H1 (cell line): ENCODE measurements at regions not wholly inside any gene's neighbourhood (a gene's known extent, or its start where the extent isn't known, plus 50 kb on each side); places are given as distances from the start of the nearest gene placed in this dataset.
A peak's percentile ranks its signal among the peaks of the same experiment; 100 is the strongest.

ENCODE experiments used
- CTCF ChIA-PET: fragments of 300-600 bp; sonication (Branson Sonifier 250); formaldehyde crosslinking; loops from one replicate; lab custom pipeline; 2021; ENCODE audit not compliant: partially characterized antibody; lab: Charles Lee
- POLR2A ChIA-PET: fragments of 300-600 bp; sonication (Branson Sonifier 250); formaldehyde crosslinking; loops from one replicate; lab custom pipeline; 2021; ENCODE audit warnings: inconsistent platforms; ENCODE audit not compliant: partially characterized antibody; lab: Charles Lee
- DNase-seq, 2 experiments: peaks; one replicate each; pipeline versions ENCODE4 v3.0.0 to v3.0.0-alpha.2; 2010 to 2022; ENCODE audit warnings: low spot score in 2 of 2, low read depth in 1 of 2, mixed read lengths in 1 of 2
- FAIRE-seq: peaks from 2 replicates; lab custom pipeline; 2011; peaks lifted over from hg19 to GRCh38; lab: Jason Lieb, UNC
- H2AFZ ChIP-seq: 2 replicates; pipeline ENCODE4 v1.8.1; 2012; ENCODE audit warnings: low read length, inconsistent platforms
- H2AK5ac ChIP-seq: 2 replicates; pipeline ENCODE4 v1.6.1; 2013; ENCODE audit warnings: low read depth, low read length
- H2BK120ac ChIP-seq: replicated peaks from 2 replicates; pipeline ENCODE3; 2013; ENCODE audit warnings: low read depth, low read length, inconsistent platforms
- H2BK12ac ChIP-seq: 2 replicates; pipeline ENCODE4 v1.6.1; 2013; ENCODE audit warnings: low read depth, low read length
- H2BK15ac ChIP-seq: 2 replicates; pipeline ENCODE4 v1.6.1; 2013; ENCODE audit warnings: low read length
- H2BK20ac ChIP-seq: 2 replicates; pipeline ENCODE4 v1.6.1; 2013; ENCODE audit warnings: low read length
- H2BK5ac ChIP-seq: 2 replicates; pipeline ENCODE4 v1.6.1; 2013; ENCODE audit warnings: low read depth, low read length
- H3K14ac ChIP-seq: 2 replicates; pipeline ENCODE4 v1.6.1; 2013; ENCODE audit warnings: inconsistent platforms; ENCODE audit not compliant: insufficient read length
- H3K18ac ChIP-seq: 2 replicates; pipeline ENCODE4 v1.6.1; 2013; ENCODE audit warnings: low read length; ENCODE audit errors: extremely low read depth
- H3K23ac ChIP-seq: 2 replicates; pipeline ENCODE4 v1.6.1; 2013; ENCODE audit warnings: inconsistent platforms; ENCODE audit not compliant: insufficient read length
- H3K23me2 ChIP-seq: 2 replicates; pipeline ENCODE4 v1.6.1; 2013; ENCODE audit warnings: low read depth, low read length
- H3K27ac ChIP-seq: 2 replicates; pipeline ENCODE4 v1.6.1; 2011; ENCODE audit warnings: low read depth, low read length, inconsistent platforms
- H3K27me3 ChIP-seq, 4 experiments: replicated peaks in 1 of 4; 1 replicate in 1 of 4; 2 replicates in 3 of 4; pipeline versions ENCODE4 v1.6.1 to v1.8.1; 2011 to 2013; ENCODE audit warnings: low read length in 3 of 4, mild to moderate bottlenecking in 3 of 4, inconsistent platforms in 2 of 4, mixed read lengths in 2 of 4, moderate library complexity in 1 of 4; ENCODE audit not compliant: control insufficient read depth in 3 of 4, insufficient read depth in 3 of 4; ENCODE audit errors: extremely low read depth in 1 of 4
- H3K36me3 ChIP-seq, 4 experiments: 2 replicates each; pipeline versions ENCODE4 v1.6.1 to v1.8.1; 2011 to 2013; ENCODE audit warnings: mild to moderate bottlenecking in 4 of 4, low read length in 3 of 4, moderate library complexity in 2 of 4, control low read depth in 1 of 4, inconsistent platforms in 1 of 4; ENCODE audit not compliant: insufficient read depth in 4 of 4, control insufficient read depth in 2 of 4
- H3K4ac ChIP-seq: replicated peaks from 2 replicates; pipeline ENCODE3; 2013; ENCODE audit warnings: low read length, low read depth, mixed read lengths, inconsistent platforms; ENCODE audit not compliant: insufficient read length
- H3K4me1 ChIP-seq, 4 experiments: replicated peaks in 1 of 4; 1 replicate in 1 of 4; 2 replicates in 3 of 4; pipeline versions ENCODE4 v1.6.1 to v1.8.1; 2011 to 2013; ENCODE audit warnings: low read length in 3 of 4, inconsistent platforms in 2 of 4, mixed read lengths in 1 of 4; ENCODE audit not compliant: insufficient read depth in 4 of 4, control insufficient read depth in 3 of 4
- H3K4me2 ChIP-seq, 2 experiments: 2 replicates each; pipeline versions ENCODE4 v1.6.1 to v1.8.1; 2011 to 2013; ENCODE audit warnings: low read depth in 2 of 2, low read length in 2 of 2, control low read depth in 1 of 2, inconsistent platforms in 1 of 2, mild to moderate bottlenecking in 1 of 2; ENCODE audit not compliant: insufficient read depth in 1 of 2
- H3K4me3 ChIP-seq, 4 experiments: fragments of 200-600, 300-600 bp in 1 of 4; sonication (generic), shearing (Covaris generic), sonication (Bioruptor Twin) in 1 of 4; 2 replicates each; pipeline versions ENCODE4 v1.5.1 to v1.8.1; 2011 to 2016; ENCODE audit warnings: low read length in 4 of 4, low read depth in 3 of 4, control low read depth in 2 of 4, inconsistent platforms in 2 of 4, mild to moderate bottlenecking in 2 of 4, mixed read lengths in 1 of 4, moderate library complexity in 1 of 4; ENCODE audit not compliant: insufficient read depth in 2 of 4; ENCODE audit errors: extremely low read depth in 1 of 4
- H3K56ac ChIP-seq: replicated peaks from 2 replicates; pipeline ENCODE3; 2013; ENCODE audit warnings: low read depth, mild to moderate bottlenecking, mixed read lengths, low read length, inconsistent platforms; ENCODE audit not compliant: insufficient read length
- H3K79me1 ChIP-seq: 2 replicates; pipeline ENCODE4 v1.6.1; 2013; ENCODE audit warnings: low read depth, low read length, control low read depth
- H3K79me2 ChIP-seq, 2 experiments: 2 replicates each; pipeline versions ENCODE4 v1.6.1 to v1.8.1; 2012 to 2013; ENCODE audit warnings: low read length in 2 of 2, mild to moderate bottlenecking in 2 of 2, inconsistent platforms in 1 of 2; ENCODE audit not compliant: insufficient read depth in 2 of 2, control insufficient read depth in 1 of 2
- H3K9ac ChIP-seq, 4 experiments: replicated peaks in 1 of 4; 1 replicate in 1 of 4; 2 replicates in 3 of 4; pipeline versions ENCODE4 v1.6.1 to v1.8.1; 2011 to 2013; ENCODE audit warnings: low read depth in 3 of 4, low read length in 3 of 4, control low read depth in 2 of 4, mild to moderate bottlenecking in 2 of 4, moderate library complexity in 2 of 4, inconsistent platforms in 1 of 4; ENCODE audit errors: extremely low read depth in 1 of 4
- H3K9me3 ChIP-seq, 2 experiments: 2 replicates each; pipeline versions ENCODE4 v1.6.1 to v1.8.1; 2012 to 2013; ENCODE audit warnings: mild to moderate bottlenecking in 2 of 2, moderate library complexity in 2 of 2, control low read depth in 1 of 2, inconsistent platforms in 1 of 2, low read depth in 1 of 2, low read length in 1 of 2, mixed read lengths in 1 of 2; ENCODE audit not compliant: insufficient read depth in 2 of 2
- H4K20me1 ChIP-seq, 2 experiments: replicated peaks in 1 of 2; 2 replicates each; pipeline versions ENCODE3 to v1.8.1; 2011 to 2013; ENCODE audit warnings: inconsistent platforms in 2 of 2, low read length in 2 of 2, mild to moderate bottlenecking in 1 of 2; ENCODE audit not compliant: insufficient read depth in 2 of 2, control insufficient read depth in 1 of 2
- H4K5ac ChIP-seq: 2 replicates; pipeline ENCODE4 v1.6.1; 2013; ENCODE audit warnings: low read length, low read depth, mixed read lengths, inconsistent platforms; ENCODE audit not compliant: insufficient read length
- H4K8ac ChIP-seq: 2 replicates; pipeline ENCODE4 v1.8.0; 2013; ENCODE audit warnings: mild to moderate bottlenecking, moderate library complexity, low read length, inconsistent platforms; ENCODE audit not compliant: insufficient read depth; ENCODE audit errors: extremely low read depth
- H4K91ac ChIP-seq: replicated peaks from 2 replicates; pipeline ENCODE3; 2013; ENCODE audit warnings: low read length, mixed read lengths, inconsistent platforms; ENCODE audit not compliant: insufficient read length
- TBP ChIP-seq: IDR thresholded peaks from 2 replicates; pipeline ENCODE4 v1.6.1; 2011; ENCODE audit warnings: low read depth, low read length, improper control_type of control experiment
- USF2 ChIP-seq: IDR thresholded peaks from 2 replicates; pipeline ENCODE4 v1.6.1; 2011; ENCODE audit warnings: low read length, improper control_type of control experiment
- WGBS, 2 experiments: shearing (Covaris generic) in 1 of 2; methylation state at CpG; one replicate each; pipeline versions ENCODE4 v1.1.6 to v1.1.7; 2013 to 2015; ENCODE audit warnings: low lambda C conversion rate in 2 of 2, mixed read lengths in 2 of 2, inconsistent platforms in 1 of 2, low coverage in 1 of 2, missing lambda C conversion rate in 1 of 2; ENCODE audit not compliant: insufficient replicate concordance in 2 of 2, insufficient coverage in 1 of 2, insufficient read length in 1 of 2; ENCODE audit errors: extremely low coverage in 1 of 2, missing lambda C conversion rate in 1 of 2; 5-methylcytosine and 5-hydroxymethylcytosine counted together

- H3K4me2 ChIP-seq = peak overlapping the region; percentile 52 to 57; a peak in 3 of 4 replicates
- H2BK20ac ChIP-seq = peak overlapping the region; percentile 89; the same call in 1 of the 2 replicates
- H2BK120ac ChIP-seq = peak overlapping the region; percentile 79
- no peak overlapping the region for H3K27ac ChIP-seq
- peaks cover 8% of the 10 kb centered on the region; the same call in 1 of the 2 replicates for H3K23me2 ChIP-seq
- no peak for TF ChIP-seq USF2
- TF ChIP-seq TBP = peak; percentile 85
- H3K27me3 ChIP-seq = no peaks in the 10 kb centered on the region; a peak in 1 of 7 replicates
- no peaks in the 10 kb centered on the region for H3K9me3 ChIP-seq
- H4K91ac ChIP-seq = peak overlapping the region; percentile 2
- FAIRE-seq (no peak), DNase-seq (no peak)
- H3K79me2 ChIP-seq = no peaks in the 10 kb centered on the region
- ChIA-PET POLR2A (interaction anchor here (0.6 kb wide), 1 partner anchor 180 kb away, joined by 3 read pairs; no protein-coding TSS in a partner anchor), CTCF (interaction anchor here (0.7 to 1.7 kb wide), 7 partner anchors 9 to 1234 kb away, joined by 3 to 6 read pairs (median 3); no protein-coding TSS in a partner anchor)
- H3K56ac ChIP-seq = no peak overlapping the region
- no peaks in the 10 kb centered on the region for H3K36me3 ChIP-seq
- H3K4me3 ChIP-seq = peak overlapping the region in 1 of 4 experiments; percentile 8; a peak in 1 of 8 replicates
- no peak overlapping the region; the same call in 1 of the 2 replicates for H4K8ac ChIP-seq
- no peak overlapping the region for H3K9ac ChIP-seq
- peak overlapping the region; percentile 94; the same call in 1 of the 2 replicates for H2AK5ac ChIP-seq
- H2BK15ac ChIP-seq = peak overlapping the region; percentile 46; the same call in 1 of the 2 replicates
- H3K4me1 ChIP-seq = peaks cover 4 to 14% (median 10%) of the 10 kb centered on the region in 4 experiments
- H2AFZ ChIP-seq = no peak overlapping the region
- H4K5ac ChIP-seq = no peak overlapping the region
- H3K4ac ChIP-seq = peak overlapping the region; percentile 27
- H3K23ac ChIP-seq = no peak overlapping the region
- peaks cover 0 to 3% of the 10 kb centered on the region in 2 experiments for H4K20me1 ChIP-seq
- peak overlapping the region; percentile 60 for H3K18ac ChIP-seq
- 67% methylated on average over 35 of the region's 35 CpGs; no CpG with 5 or more reads in 1 of the 2 experiments for WGBS, 2 experiments
- 0 out of 2 replicates have a peak, but pooled peaks cover 2% of the 10 kb centered on the region for H3K79me1 ChIP-seq
- H2BK5ac ChIP-seq = peak overlapping the region; percentile 86; the same call in 1 of the 2 replicates
- peak overlapping the region; percentile 2 for H3K14ac ChIP-seq
- H2BK12ac ChIP-seq = peak overlapping the region; percentile 96; the same call in 1 of the 2 replicates
Observed at GRCh38 chr9:135260221-135261180, 173.0 kb downstream of the OLFM1 start.
